HG03457 (cell line): ENCODE measurements at regions not wholly inside any gene's neighbourhood (a gene's known extent, or its start where the extent isn't known, plus 50 kb on each side); places are given as distances from the start of the nearest gene placed in this dataset.

Experiments used
- ATAC-seq: cut with Tn5 transposase; IDR thresholded peaks from one replicate; pipeline ENCODE4 v1.9.1; 2021; ENCODE audit warnings: moderate number of reproducible peaks; ENCODE audit not compliant: unreplicated experiment

DNA sequence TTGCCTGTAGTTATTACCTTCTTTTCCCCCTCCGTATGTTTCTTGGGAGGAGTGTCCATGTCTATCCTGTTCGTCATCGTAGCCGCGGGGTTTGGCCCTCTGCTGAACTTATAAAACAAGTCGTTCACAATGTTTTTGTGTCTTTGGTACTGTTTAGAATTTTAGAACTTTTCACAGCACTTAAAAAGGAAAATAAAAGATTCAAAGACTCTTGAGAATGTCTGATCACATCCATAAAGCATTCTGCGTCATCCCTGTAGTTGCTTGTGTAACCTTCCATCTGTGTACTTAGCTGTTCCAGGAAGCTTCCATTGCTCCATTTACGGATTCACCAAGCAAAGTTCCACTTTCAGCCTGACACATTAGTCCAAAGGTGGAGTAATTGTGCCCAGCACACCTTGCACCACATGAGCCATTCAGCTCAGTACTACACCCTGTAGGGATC lies 677.1 kb upstream of the NR2F2 start:
- ATAC-seq, result no peak

DNA sequence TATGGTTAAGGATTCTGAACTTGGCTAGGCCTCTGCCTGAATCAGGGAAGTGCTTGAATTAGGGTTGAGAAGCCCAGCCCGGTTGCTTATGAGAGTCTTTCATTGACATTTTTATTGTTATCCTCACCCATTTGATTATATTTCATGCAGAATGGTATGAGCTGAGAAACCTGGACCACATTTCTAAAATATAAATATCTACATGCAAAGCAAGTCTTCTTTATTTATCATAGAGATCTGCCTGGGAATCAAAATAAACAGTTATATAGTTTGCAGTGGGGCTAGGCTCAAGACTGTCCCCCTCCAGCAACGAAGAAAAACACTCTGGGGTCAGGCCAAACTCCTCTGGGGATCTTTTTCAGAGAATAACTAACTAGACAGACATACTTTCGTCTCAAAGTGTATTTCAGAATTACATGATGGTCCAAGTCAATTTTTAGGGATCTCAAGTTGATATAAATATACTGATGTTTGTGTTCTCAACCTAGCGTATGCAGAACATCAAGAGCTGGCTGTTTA lies 675.4 kb upstream of the NR2F2 start:
- no peak for ATAC-seq

DNA sequence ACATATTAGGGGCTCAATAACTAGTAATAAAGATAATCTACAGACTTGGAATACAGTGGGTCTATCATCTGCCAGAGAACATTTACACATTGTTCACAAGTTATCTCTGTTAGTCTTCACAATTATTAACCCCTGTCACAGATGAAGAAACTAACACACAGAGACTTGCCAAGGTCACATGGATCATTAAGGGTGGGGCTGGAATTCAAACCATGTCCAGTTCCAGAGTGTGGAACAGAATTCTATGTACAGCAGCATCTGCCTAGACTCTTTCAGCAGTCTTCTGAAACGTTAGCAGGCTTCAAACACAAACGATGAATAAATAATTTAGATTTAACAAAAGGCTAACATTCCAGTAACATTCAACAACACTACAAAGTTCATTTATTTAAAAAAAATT lies 673.9 kb upstream of the NR2F2 start:
- ATAC-seq, result no peak

DNA sequence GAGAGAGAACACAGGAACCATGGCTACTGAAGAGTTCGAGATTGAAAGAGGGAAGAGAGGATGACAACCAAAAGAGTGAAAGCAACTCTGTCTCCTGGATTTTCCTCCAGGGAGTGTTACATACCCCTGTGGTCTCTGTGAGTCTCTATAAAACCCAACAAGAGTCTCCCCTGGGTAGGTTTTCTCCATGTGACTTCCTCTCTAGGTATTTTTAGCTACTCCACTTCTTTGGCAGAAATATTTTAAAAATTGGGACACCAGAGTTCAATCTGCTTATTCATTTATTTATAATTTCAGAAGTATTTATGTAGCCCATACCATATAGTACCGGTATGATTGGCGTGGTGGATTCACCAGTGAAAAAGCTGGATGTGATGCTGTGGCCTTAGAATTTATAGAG lies 671.7 kb upstream of the NR2F2 start:
- no peak for ATAC-seq

DNA sequence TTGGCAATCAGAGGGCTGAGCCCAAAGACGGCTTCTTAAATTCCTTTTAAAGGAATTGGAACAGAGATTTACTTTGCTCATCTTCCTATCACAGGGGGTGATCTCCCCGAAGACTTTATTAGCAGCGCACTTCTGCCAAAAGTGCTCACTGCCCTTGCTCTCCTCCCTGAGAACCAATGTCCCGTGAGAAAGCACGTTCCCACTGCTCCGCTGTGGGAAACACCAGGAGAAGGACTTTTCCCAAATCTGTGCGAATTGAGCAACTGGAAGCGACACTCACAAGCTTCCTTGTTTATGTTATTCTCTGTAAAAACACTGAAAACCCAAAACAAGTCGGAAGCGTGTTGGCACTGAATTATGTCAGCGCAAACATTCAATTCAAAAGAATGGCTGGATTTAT lies 670.8 kb upstream of the NR2F2 start:
- ATAC-seq, result no peak

DNA sequence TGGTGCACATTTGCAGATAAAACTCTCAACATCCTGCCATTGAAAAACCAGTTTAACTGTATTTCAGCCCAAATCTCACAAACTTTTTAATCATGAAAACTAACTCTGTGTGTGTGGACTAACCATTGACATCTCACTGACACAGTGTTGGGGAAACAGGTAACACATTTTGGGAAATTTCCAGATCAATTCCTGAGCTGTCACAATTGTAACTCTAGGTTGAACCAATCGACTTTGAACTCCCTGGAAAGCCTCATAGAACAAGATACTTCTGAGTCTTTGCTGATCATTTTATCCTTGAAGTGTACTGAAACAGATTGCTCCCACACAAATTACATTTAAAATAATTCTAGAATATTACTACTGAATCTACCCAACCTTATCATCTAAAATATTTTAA lies 667.9 kb upstream of the NR2F2 start:
- ATAC-seq, result no peak

DNA sequence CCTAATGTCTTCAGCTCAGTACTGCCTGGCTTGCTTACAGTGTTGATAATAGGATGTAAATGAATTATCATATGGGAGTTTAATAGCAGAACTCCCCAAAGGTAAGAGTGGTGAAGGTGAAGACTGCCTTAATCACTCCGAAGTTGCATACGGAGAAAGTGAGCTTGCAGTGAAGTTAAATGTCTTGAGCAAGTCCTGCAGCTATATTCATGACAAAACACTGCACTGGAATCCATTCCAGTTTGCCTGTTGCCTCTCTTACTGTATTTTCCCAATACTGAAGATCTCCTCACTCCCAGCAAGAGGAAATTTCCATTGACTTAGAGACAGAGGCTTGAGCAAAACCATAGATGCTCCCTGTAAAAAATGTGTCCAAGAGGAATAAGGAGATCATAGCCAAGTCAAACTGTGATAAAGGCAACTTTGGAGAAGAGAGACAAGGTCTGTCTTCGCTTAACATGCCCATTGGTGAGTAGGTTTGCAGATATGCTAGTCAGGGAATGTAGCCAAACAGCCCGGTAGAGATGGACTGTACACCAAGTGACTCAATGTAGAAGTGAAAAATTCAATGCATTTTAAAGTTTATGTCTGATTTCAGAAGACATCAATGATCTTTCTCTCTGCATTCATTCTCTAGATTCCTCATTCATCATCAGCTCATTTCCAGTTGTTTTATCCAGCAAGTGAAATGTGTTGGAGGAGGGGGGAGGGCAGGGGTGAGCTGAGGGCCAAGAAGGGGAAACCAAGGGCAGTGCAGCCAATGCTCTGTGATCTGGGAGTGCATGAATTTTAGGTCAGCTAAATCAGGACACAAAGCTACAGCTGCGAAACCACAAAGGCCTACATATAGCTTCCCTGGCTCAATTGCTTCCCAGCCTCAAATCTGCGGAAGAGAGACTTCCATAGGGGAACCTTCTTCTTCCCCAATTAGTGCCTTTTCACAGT lies 667.1 kb upstream of the NR2F2 start:
- no peak for ATAC-seq

DNA sequence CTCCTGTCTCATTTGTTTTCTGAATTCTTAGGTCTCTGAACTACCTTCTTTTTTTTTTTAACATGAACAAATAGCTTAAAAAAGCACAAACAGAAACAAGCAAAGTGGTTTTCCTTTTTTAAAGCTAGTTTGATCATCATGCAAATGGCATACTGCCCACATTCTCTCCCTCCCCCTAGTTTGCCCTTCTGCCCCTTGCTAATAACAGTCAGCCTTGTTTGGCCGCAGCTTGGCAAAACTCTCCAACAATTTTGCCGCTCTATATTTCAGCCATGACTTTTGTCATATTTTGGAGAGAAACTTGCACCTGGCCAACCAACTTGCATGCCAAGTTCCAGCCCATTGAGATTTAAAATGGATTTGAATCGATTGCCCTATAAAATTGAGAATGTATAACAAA lies 666.0 kb upstream of the NR2F2 start:
- ATAC-seq, result no peak

DNA sequence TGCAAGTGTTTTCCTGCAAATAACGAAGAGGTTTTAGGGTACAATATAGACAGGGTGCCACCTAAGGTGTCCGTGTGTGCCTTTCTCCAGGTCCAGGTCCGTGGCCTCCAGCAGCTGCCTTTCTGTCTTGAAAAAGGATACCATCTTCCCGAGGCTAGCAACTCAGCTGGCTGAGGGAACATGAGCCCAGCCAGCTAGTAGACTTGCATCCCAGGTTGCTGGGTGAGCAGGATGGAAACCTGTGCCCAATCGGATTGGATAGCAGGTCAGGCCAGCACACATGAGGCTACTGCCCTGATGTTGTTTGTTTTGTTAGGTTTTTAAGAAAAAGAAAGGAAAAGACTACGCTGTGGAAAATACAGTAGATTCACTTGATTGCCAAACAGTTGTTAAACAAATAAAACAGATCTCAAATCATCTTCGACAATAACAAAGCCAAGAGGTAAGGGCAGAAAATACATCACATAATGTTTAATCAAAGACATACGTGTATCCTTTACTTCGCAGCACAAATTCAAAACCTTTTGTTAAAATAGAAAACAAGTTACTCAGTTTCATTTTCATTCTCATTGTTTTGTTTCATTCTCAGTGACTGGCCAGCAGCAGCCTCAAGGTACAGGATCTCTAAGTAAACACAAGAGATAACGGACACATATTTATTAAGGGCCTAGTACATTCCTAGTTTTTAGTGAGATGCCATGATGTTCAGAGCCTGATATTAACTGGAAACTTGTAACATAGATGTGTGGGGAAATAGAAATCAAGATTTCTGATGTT lies 661.2 kb upstream of the NR2F2 start:
- no peak for ATAC-seq

DNA sequence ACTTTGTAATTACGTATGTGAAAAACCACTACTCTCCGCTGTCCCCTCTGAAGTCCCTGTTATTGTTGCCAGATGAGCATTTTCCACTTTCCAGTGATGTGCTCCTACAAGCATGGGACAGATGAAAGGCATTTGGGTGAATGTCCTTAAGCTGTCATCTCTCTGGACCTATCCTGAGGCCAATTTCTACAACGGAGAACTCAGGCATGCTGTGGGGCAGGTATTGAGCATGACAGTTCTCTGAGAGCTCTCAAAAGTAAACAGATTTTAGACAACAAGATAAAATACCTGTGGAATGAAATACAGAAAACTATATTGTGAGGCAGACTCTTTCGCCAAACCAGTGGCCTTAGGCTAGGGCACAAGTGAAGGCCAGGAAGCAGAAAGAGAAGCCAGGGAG lies 656.5 kb upstream of the NR2F2 start:
- no peak for ATAC-seq

DNA sequence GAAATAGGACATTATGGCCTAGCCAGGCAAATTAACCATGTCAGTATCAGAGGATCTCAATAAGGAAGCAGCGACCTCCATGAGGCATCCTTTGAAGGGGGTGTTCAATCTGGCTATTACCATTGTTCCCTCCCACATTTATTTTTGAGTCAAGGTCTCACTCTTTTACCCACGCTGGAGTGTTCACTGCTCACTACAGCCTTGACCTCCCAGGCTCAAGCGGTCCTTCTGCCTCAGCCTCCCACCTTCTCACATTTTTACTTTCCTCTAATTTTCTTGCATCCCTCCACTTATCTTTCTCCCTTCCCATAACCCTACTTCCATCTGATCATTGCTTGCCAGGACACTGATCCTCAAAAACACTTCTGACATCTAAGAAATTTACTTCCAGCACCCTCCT lies 654.0 kb upstream of the NR2F2 start:
- no peak for ATAC-seq

DNA sequence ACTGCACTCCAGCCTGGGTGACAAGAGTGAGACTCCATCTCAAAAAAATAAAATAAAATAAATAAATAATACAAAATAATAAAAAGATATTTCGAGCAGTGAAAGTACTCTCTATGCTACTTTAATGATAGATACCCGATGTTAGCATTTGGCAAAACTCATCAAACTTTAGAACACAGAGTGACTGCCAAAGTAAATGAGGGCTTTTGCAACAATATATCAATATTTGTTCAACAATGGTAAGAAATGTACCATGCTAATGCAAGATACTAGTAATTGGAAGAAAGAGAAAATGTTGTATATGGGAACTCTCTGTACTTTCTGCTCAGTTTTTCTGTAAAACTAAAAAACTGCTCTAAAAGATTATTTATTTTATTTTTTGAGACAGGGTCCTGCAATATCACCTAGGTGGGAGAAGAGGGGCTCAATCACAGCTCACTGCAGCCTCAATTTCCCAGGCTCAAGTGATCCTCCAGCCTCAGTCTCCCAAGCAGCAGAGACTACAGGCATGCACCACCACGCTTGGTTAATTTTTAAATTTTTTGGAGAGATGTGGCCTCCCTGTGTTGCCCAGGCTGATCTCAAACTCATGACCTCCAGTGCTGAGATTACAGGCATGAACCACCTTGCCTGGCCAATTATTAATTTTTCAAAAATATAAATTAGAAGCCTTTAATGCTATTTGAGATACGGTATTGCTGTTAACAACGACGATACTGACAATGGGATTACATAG lies 650.5 kb upstream of the NR2F2 start:
- ATAC-seq, result no peak

DNA sequence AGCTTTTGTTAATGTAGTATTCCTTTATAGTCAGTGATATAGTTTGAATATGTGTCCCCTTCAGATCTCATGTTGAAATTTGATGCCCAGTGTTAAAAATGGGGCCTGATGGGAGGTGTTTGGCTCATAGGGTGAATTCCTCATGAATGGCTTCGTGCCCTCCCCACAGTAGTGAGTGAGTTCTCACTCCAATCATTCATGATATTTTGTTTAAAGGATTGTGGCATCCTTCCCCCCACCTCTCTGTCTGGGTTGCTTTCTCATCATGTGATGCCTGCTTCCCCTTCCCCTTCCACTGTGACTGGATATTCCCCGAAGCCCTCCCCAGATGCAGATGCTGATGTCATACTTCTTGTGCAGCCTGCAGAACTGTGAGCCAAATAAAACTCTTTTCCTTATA lies 649.8 kb upstream of the NR2F2 start:
- ATAC-seq, result no peak

DNA sequence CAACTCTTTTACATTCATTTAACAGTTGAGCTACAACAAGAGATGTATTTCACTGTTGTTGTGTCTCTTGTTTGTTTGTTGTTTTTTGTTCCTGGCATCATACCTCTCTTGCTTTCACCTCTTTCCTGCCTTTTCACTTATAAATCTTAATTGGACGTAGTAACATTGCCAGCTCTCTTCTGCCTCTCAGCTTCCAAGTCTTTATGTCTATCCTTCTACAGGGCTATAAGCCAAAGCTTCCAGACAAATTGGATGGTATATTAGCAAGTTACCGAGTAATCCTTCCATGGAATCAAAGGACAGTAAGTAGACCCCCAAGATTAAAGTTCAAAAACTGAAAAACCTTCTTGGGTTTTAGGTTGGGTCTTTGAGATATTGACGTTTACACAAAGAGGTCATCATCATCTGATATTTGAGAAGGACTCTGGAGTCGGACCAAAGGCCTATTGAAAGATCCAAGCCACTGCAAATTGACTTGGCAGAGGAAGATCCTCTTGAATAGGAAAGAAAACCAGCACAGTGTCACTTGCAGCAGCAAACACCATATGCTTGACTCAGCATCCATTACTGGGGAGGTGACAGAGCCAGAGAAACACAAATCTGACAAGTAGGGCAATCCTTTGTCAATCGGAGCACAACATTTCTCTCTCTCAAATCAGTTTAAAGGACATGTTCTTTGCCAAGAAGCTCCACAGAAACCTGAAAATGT lies 648.5 kb upstream of the NR2F2 start:
- no peak for ATAC-seq

DNA sequence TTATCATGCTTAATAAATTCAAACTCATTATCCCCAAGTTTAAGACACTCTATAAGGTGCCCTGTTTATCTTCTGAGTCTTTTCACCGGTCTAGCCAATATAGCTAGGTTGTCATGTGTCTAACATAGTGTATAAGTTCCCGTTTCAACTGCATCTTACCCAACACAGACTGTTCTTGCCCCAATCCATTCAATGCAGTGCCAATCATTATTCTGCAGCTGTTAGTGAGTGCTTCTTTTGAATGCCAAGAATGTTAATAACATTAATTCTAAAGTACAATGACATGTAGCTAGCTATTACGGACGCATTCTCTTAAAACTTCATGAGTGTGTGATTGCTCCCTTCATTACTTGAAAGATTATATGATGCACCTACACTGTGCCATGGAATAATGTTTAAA lies 646.4 kb upstream of the NR2F2 start:
- no peak for ATAC-seq

DNA sequence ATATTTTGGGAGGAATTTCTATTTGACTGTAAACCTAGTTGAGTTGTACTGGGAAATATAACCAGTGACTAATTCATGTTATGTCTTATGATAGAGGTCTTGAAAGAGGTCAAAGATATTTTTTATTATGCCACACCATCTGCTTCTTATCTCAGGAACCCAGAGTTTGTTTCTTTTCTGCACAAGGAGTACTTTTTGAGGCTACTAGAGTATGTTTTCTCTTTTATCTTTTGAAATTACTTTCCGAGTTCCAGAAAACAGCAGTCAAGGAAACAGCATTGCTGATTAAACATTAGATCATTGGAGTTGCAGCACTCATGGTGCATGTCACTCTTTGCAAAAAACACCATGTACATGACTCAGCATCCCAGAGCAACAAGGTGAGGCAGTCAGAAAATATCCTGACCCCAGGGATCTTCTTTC lies 645.8 kb upstream of the NR2F2 start:
- no peak for ATAC-seq

DNA sequence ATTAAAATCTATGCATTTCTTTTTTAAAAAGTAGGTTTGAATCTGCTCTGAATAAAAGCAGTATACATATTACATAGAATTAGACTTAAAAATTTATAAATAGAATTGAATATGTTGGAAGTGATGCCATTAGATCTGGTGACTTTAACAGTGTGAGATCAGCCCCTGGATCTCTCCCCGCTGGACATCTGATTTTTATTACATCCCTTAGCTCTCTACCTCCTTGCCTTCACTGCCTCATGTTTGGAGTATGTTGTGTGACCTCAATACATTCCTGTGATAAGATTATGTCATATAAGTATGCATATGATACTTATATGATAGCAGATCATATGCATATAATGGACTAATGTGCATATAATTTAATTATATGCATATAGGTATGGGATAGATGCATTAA lies 643.4 kb upstream of the NR2F2 start:
- ATAC-seq, result no peak

DNA sequence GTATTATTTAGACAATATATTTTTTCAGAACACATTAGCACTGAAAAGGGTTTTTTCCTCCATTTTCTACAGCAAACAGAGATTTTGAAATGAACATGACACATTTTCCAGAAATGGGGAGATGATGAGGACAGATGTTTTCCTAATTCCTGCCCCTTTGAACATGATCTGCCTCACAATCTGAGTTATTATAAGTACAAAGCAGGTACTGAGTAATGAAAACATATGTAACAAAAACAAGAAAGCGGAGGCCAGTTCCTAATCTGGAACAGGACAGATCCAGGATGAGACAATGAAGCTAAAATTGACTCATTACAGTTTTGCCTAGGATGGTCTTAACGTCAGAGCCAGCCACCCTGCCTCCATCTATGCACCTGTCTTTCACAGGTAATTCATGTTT lies 642.8 kb upstream of the NR2F2 start:
- ATAC-seq, result no peak

DNA sequence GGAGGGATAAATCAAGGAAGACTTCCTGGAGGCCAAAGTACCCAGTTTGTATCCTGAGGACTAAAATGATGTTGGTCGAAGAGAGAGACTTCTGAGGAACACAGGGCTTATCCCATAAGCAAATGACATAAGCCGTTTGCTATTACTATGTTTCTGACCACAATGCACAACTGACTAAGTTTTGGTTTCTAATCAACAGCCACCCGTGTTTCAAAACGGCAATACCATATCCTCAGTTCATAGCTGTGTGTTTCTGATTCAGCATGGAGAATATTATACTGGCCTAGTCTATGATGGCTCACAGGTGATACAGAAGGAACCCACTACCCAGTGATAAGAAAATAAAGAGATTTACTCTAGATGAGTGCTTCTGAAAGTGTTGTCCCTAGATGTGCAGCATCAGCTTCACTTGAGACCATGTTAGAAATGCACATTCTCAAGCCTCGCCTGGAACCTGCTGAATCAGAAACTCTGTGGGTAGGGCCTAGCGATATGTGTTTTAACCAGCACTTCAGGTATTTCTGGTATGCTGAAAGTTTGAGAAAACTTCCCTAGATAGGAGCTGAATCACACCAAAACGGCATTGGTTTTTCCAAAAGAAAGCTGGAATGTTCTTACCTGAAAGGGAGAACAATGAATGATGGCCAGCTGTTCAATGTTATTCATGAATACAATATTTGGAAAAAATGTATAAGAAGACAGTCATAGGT lies 639.7 kb upstream of the NR2F2 start:
- no peak for ATAC-seq

DNA sequence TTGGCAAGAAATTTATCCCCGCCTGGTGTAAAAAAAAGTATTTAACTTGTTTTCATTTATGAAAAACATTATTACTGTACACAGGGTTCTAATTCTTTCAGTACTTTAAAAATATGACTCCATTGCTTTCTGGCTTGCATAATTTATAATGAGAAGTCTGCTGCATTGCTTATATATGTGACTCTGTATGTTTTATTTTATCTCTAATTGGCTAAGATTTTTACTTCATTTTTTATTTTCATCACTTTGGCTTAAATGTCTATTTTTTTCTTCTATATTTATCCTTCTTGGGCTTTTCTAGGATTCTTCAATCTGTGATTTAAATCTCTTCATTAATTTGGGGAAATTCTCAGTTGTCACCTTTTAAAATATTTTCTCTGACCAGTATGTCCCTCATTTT lies 636.6 kb upstream of the NR2F2 start:
- ATAC-seq, result no peak
